ENCODE measurements at regions not wholly inside any gene's neighbourhood (a gene's known extent, or its start where the extent isn't known, plus 50 kb on each side); places are given as distances from the start of the nearest gene placed in this dataset.

- ChIA-PET CTCF (no interaction called here), POLR2A (no interaction called here)
- H3K4me3 Mint-ChIP-seq = no peak overlapping the region
- peaks cover 3% of the 10 kb centered on the region for H3K27me3 Mint-ChIP-seq
- intact Hi-C loops (cut with micrococcal nuclease) = no loop called here
- peaks cover 65% of the 10 kb centered on the region for H3K9me3 Mint-ChIP-seq
- H3K27ac Mint-ChIP-seq = no peak overlapping the region
- H3K36me3 Mint-ChIP-seq = peaks cover 1% of the 10 kb centered on the region
- no peaks in the 10 kb centered on the region for H3K4me1 Mint-ChIP-seq (ENCODE audit: low read depth)
- DNase-seq = no peak
These were observed 93.3 kb downstream of the ATP23 start for GRCh38 chr12:58034712-58035111.

DNA sequence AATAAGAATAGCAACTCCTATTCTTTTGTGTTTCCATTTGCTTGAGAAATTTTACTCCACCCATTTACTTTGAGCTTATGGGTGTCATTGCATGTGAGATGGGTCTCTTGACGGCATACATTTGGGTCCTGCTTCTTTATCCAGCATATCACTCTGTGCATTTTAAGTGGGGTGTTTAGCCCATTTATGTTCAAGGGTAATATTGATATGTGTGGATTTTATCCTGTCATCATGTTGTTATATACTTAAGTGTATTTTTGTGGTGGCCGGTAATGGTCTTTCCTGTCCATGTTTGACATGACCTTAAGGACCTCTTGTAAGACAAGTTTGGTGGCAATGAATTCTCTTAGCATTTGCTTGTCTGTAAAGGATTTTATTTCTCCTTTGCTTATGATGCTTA lies 100.1 kb downstream of the ATP23 start:
- Mint-ChIP-seq H3K4me3 (no peak overlapping the region), H3K27me3 (peaks cover 11% of the 10 kb centered on the region), H3K27ac (no peak overlapping the region), H3K4me1 (ENCODE audit: low read depth) (no peaks in the 10 kb centered on the region), H3K9me3 (peaks cover 31% of the 10 kb centered on the region), H3K36me3 (peaks cover 2% of the 10 kb centered on the region)
- ChIA-PET CTCF (no interaction called here), POLR2A (no interaction called here)
- intact Hi-C loops (cut with micrococcal nuclease) = no loop called here
- no peak for DNase-seq

DNA sequence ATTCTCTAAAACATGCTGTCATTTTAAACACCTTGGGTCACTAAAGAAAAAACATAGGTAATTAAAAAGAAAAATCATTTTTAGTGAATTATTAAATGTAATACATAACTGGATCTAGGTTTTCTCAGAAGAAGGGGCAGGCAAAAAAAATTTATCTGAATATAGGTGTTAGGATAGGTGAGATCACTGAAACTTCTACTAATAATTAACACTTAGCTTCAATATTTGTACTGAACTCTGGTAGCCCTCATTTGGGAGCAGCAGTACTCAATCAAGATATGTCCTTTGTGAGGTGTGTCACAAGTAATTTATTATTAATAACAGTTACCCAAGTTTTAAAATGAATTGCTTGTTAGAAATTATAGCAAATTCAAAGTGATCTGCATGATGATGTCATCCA lies 103.6 kb downstream of the ATP23 start:
- POLR2A ChIA-PET = no interaction called here
- no peak overlapping the region for H3K27ac Mint-ChIP-seq
- no peaks in the 10 kb centered on the region for H3K4me1 Mint-ChIP-seq (ENCODE audit: low read depth)
- peaks cover 25% of the 10 kb centered on the region for H3K27me3 Mint-ChIP-seq
- H3K4me3 Mint-ChIP-seq = no peak overlapping the region
- H3K9me3 Mint-ChIP-seq = peaks cover 8% of the 10 kb centered on the region
- no peak for DNase-seq
- CTCF ChIA-PET = no interaction called here
- H3K36me3 Mint-ChIP-seq = peaks cover 2% of the 10 kb centered on the region
- intact Hi-C loops (cut with micrococcal nuclease) = no loop called here

DNA sequence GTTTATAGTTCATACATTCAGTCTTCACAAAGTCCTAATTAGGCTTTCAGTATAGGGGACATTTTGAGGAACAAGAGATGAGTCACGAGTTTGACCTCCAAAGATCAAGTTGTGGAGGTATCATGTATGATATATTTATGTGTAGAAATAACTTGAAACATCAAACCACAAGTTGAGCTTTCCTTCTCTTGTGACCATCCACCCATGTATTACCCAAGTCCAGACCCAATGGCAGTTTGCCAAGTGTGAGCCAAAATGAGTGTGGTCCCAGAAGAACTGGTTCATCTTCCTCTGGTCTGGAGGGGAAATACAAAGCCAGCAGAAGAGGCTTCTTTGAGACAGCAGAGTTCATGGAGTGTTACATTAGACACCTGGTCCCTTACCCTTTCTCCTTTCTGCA lies 104.9 kb downstream of the ATP23 start:
- H3K9me3 Mint-ChIP-seq = peaks cover 13% of the 10 kb centered on the region
- peaks cover 2% of the 10 kb centered on the region for H3K36me3 Mint-ChIP-seq
- H3K27ac Mint-ChIP-seq = no peak overlapping the region
- POLR2A ChIA-PET = no interaction called here
- no peak overlapping the region for H3K4me3 Mint-ChIP-seq
- H3K27me3 Mint-ChIP-seq = peaks cover 25% of the 10 kb centered on the region
- intact Hi-C loops (cut with micrococcal nuclease) = no loop called here
- no peak for DNase-seq
- H3K4me1 Mint-ChIP-seq (ENCODE audit: low read depth) = no peaks in the 10 kb centered on the region
- CTCF ChIA-PET = no interaction called here

GRCh38 chr12:58051378-58051777 lies 110.0 kb downstream of the ATP23 start:
- POLR2A ChIA-PET = no interaction called here
- Mint-ChIP-seq H3K9me3 (peaks cover 20% of the 10 kb centered on the region), H3K4me3 (no peak overlapping the region), H3K27me3 (peaks cover 14% of the 10 kb centered on the region), H3K27ac (no peak overlapping the region), H3K36me3 (no peaks in the 10 kb centered on the region), H3K4me1 (ENCODE audit: low read depth) (no peaks in the 10 kb centered on the region)
- intact Hi-C loops (cut with micrococcal nuclease) = no loop called here
- DNase-seq = no peak
- CTCF ChIA-PET = no interaction called here

DNA sequence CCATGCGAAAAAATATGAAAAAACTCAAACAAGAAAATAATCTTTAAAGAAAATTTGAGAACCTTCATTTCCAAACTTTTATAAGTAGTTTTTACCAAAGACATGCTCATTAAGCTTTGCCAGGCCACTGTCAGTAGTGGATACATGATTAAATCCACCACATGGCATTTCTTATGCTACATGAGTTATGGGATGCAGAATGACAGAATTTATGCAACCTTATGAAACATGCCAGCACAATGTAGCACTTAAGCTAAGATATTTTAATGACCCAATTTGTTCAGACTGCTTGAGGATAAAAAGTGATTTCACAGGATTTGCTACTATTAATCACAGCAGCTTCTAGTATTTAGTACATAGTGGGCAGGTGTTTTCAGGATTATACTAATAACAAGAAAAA lies 123.3 kb downstream of the ATP23 start:
- no peak for DNase-seq
- intact Hi-C loops (cut with micrococcal nuclease) = no loop called here
- Mint-ChIP-seq H3K4me1 (ENCODE audit: low read depth) (no peaks in the 10 kb centered on the region), H3K27ac (no peak overlapping the region), H3K9me3 (peaks cover 2% of the 10 kb centered on the region), H3K27me3 (peaks cover 5% of the 10 kb centered on the region), H3K4me3 (no peak overlapping the region), H3K36me3 (no peaks in the 10 kb centered on the region)
- CTCF ChIA-PET = interaction anchor here (0.6 kb wide), 1 partner anchor 257 kb away, joined by 3 read pairs; no protein-coding TSS in a partner anchor
- POLR2A ChIA-PET = no interaction called here

DNA sequence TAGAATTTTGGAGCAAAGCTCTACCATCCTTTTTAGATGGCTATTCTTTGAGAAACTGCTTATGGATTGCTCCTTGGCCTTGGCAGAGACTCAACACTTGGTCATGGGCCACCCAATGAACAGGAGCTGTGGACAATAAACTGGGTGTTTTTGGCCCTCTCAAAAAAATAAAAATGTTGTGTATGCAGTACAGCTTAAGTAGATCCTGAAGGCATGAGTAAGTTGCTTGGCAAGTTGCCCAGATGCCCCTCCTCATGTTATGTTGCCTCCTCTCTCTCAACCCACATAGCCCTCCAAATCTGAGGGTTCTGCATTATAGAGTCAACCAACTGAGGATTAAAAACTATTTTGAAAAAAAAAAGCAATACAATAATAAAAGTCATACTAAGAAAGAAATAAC lies 124.9 kb downstream of the ATP23 start:
- Mint-ChIP-seq H3K36me3 (no peaks in the 10 kb centered on the region), H3K27ac (no peak overlapping the region), H3K4me1 (ENCODE audit: low read depth) (no peaks in the 10 kb centered on the region), H3K4me3 (no peak overlapping the region), H3K9me3 (no peaks in the 10 kb centered on the region), H3K27me3 (peaks cover 2% of the 10 kb centered on the region)
- CTCF ChIA-PET = no interaction called here
- intact Hi-C loops (cut with micrococcal nuclease) = no loop called here
- POLR2A ChIA-PET = no interaction called here
- DNase-seq = no peak

DNA sequence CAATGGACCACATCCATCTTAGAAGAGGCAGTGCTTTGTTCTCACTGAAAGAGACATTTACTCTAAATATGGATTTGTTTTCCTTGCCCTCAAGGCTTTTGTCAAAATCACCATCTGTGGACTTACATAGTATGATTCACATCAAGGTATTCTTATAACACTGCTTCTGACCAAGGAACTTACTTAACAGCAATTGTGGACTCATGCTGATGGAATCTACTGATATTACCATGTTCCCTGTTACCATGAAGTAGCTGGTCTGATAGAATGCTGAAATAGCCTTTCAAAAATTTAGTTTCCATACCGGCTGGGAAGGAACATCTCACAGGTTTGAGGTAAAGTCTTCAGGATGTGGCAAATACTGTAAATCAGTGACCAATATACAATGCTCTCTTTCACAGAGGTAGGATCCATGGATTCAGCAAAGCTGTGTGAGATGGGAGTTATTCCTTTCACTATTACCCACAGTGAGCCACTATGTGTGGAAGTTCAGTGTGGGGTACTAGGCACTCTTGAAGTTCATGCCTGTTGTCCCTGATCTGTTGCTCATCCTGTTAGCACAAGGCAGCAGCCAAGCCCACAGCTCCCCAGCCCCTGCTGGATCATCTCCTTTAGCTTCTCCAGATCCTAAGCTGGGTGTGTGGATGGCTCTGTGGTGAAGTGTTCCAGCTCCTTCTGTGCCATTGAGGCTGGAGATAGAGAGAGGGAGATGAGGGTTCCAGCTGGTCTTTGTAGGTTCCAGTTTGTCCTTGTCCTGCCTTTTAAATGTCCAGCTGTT lies 126.4 kb downstream of the ATP23 start:
- CTCF ChIA-PET = no interaction called here
- POLR2A ChIA-PET = no interaction called here
- Mint-ChIP-seq H3K9me3 (no peaks in the 10 kb centered on the region), H3K4me3 (no peak overlapping the region), H3K27ac (no peak overlapping the region), H3K4me1 (ENCODE audit: low read depth) (no peaks in the 10 kb centered on the region), H3K36me3 (no peaks in the 10 kb centered on the region), H3K27me3 (peaks cover 2% of the 10 kb centered on the region)
- intact Hi-C loops (cut with micrococcal nuclease) = no loop called here
- no peak for DNase-seq

DNA sequence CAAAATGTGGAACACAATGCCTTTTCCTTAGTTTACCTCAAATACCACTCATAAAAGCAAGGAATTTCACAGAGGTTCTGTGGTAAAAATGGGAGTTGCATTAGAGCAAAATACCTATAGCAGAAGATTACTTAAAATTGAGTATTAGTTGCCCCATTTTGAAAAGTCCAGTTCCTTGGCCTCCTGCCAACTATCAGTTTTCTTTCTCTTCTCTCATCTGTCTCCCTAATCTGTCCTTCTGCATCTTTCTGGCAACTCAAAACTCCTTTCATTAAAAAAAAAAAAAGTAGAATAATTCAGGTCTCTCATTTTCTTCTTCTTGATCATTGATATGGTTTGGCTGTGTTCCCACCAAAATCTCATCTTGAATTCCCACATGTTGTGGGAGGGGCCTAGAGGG lies 127.3 kb downstream of the ATP23 start:
- POLR2A ChIA-PET = no interaction called here
- DNase-seq = no peak

GRCh38 chr12:58069268-58069963 lies 128.0 kb downstream of the ATP23 start:
- Mint-ChIP-seq H3K27ac (no peak overlapping the region), H3K4me1 (ENCODE audit: low read depth) (no peaks in the 10 kb centered on the region), H3K27me3 (no peaks in the 10 kb centered on the region), H3K36me3 (no peaks in the 10 kb centered on the region), H3K9me3 (no peaks in the 10 kb centered on the region), H3K4me3 (no peak overlapping the region)
- DNase-seq = no peak
- intact Hi-C loops (cut with micrococcal nuclease) = no loop called here
- ChIA-PET CTCF (no interaction called here), POLR2A (no interaction called here)

More for the DNA sequence above, 127.3 kb downstream of the ATP23 start:
- Mint-ChIP-seq H3K9me3 (no peaks in the 10 kb centered on the region), H3K36me3 (no peaks in the 10 kb centered on the region), H3K4me1 (ENCODE audit: low read depth) (no peaks in the 10 kb centered on the region), H3K27me3 (no peaks in the 10 kb centered on the region), H3K27ac (no peak overlapping the region), H3K4me3 (no peak overlapping the region)
- CTCF ChIA-PET = no interaction called here
- intact Hi-C loops (cut with micrococcal nuclease) = no loop called here

DNA sequence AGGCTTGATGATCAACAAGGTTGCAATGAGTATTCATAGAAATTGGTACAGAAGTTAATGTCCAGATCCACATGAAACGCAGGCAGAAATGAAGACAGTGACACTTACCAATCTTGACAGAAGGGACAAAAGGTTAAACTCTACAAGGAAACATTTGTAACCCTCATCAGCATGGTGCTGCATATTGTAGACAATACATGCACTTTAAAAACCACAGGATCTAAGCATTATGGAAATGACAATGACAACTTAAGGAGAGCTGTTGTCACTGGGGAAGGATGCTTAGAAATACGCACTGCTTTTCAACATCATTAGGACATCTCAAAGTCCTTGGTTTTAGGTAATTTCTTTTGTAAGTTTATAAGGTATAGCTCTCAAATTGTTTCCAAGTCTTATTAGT lies 130.6 kb downstream of the ATP23 start:
- H3K4me1 Mint-ChIP-seq (ENCODE audit: low read depth) = no peaks in the 10 kb centered on the region
- no peak for DNase-seq
- H3K4me3 Mint-ChIP-seq = no peak overlapping the region
- H3K36me3 Mint-ChIP-seq = no peaks in the 10 kb centered on the region
- no peaks in the 10 kb centered on the region for H3K9me3 Mint-ChIP-seq
- intact Hi-C loops (cut with micrococcal nuclease) = no loop called here
- ChIA-PET POLR2A (no interaction called here), CTCF (no interaction called here)
- no peaks in the 10 kb centered on the region for H3K27me3 Mint-ChIP-seq
- no peak overlapping the region for H3K27ac Mint-ChIP-seq

- CTCF ChIA-PET = no interaction called here
These were observed 132.9 kb downstream of the ATP23 start for GRCh38 chr12:58074259-58074658.

DNA sequence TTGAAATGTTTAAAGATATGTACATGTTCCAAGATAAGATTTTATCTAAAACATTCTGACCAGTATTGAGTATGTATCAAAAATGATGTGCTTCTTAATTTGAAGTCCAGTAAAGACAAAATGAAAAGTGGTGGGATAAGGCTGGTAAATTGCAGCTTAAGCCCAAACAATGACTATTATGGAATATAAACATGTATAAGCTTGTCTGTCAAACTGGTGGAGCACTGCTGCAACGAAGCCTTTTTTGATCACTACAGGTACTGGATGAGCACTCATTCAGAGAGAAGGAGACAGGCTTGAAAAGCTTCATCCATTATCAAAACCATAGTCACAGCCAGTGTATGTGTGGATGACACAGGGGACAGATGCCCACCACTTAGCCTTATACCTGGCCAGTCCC lies 138.4 kb downstream of the ATP23 start:
- intact Hi-C loops (cut with micrococcal nuclease) = no loop called here
- ChIA-PET POLR2A (no interaction called here), CTCF (no interaction called here)
- H3K9me3 Mint-ChIP-seq = no peaks in the 10 kb centered on the region
- H3K4me1 Mint-ChIP-seq (ENCODE audit: low read depth) = no peaks in the 10 kb centered on the region
- no peak overlapping the region for H3K4me3 Mint-ChIP-seq
- H3K27me3 Mint-ChIP-seq = peaks cover 8% of the 10 kb centered on the region
- H3K36me3 Mint-ChIP-seq = no peaks in the 10 kb centered on the region
- H3K27ac Mint-ChIP-seq = no peak overlapping the region
- no peak for DNase-seq

More at GRCh38 chr12:58074259-58074658, 132.9 kb downstream of the ATP23 start:
- no peak for DNase-seq
- no peaks in the 10 kb centered on the region for H3K4me1 Mint-ChIP-seq (ENCODE audit: low read depth)
- H3K9me3 Mint-ChIP-seq = no peaks in the 10 kb centered on the region
- H3K27ac Mint-ChIP-seq = no peak overlapping the region
- H3K36me3 Mint-ChIP-seq = no peaks in the 10 kb centered on the region
- H3K4me3 Mint-ChIP-seq = no peak overlapping the region
- POLR2A ChIA-PET = no interaction called here
- H3K27me3 Mint-ChIP-seq = peaks cover 6% of the 10 kb centered on the region
- intact Hi-C loops (cut with micrococcal nuclease) = no loop called here

Measured in activated CD4-positive, alpha-beta memory T cell treated with anti-CD3 and anti-CD28 coated beads for 36 hours (primary cell).